Naive thymus-derived CD8-positive, alpha-beta T cell (primary cell): ENCODE measurements at regions not wholly inside any gene's neighbourhood (a gene's known extent, or its start where the extent isn't known, plus 50 kb on each side); places are given as distances from the start of the nearest gene placed in this dataset.
A peak's percentile ranks its signal among the peaks of the same experiment; 100 is the strongest.

Source experiments
- ATAC-seq, 2 donors: fragments of 150-1000 bp; cut with Tn5 transposase in 1 of 2; sonication (Bioruptor Pico), chemical (Tn5 transposase) in 1 of 2; 1 replicate in 1 of 2; 2 replicates in 1 of 2; pipeline ENCODE4 v1.10.0; 2021; ENCODE audit warnings: mild to moderate bottlenecking in 2 of 2, moderate library complexity in 2 of 2
- POLR2A ChIA-PET: fragments of 350-600 bp; sonication (Branson Sonifier 250); formaldehyde crosslinking; loops from one replicate; lab custom pipeline; 2021; ENCODE audit warnings: antibody characterized with exemption; lab: Charles Lee
- DNase-seq, 10 donors: peaks; one replicate each; pipeline versions ENCODE4 v3.0.0 to v3.0.0-alpha.2; 2020 to 2022
- H3K27ac Mint-ChIP-seq, 10 donors: one replicate each; pipeline ENCODE4 v1.8.0; 2020 to 2022; ENCODE audit warnings: mild to moderate bottlenecking in 10 of 10, mixed read lengths in 10 of 10, moderate library complexity in 4 of 10, inconsistent platforms in 1 of 10
- H3K27me3 Mint-ChIP-seq, 5 donors: one replicate each; pipeline ENCODE4 v1.8.0; 2021 to 2022; ENCODE audit warnings: mixed read lengths in 5 of 5
- H3K36me3 Mint-ChIP-seq, 3 donors: one replicate each; pipeline ENCODE4 v1.8.0; 2020 to 2022; ENCODE audit warnings: mixed read lengths in 3 of 3, mild to moderate bottlenecking in 2 of 3, inconsistent platforms in 1 of 3
- H3K4me1 Mint-ChIP-seq, 4 donors: one replicate each; pipeline ENCODE4 v1.8.0; 2021 to 2022; ENCODE audit warnings: mixed read lengths in 4 of 4
- H3K4me3 Mint-ChIP-seq, 10 donors: one replicate each; pipeline ENCODE4 v1.8.0; 2020 to 2022; ENCODE audit warnings: mild to moderate bottlenecking in 10 of 10, mixed read lengths in 10 of 10, moderate library complexity in 6 of 10, inconsistent platforms in 1 of 10
- H3K9me3 Mint-ChIP-seq, 9 donors: one replicate each; pipeline ENCODE4 v1.8.0; 2020 to 2022; ENCODE audit warnings: mixed read lengths in 9 of 9, mild to moderate bottlenecking in 3 of 9, inconsistent platforms in 1 of 9, moderate library complexity in 1 of 9

DNA sequence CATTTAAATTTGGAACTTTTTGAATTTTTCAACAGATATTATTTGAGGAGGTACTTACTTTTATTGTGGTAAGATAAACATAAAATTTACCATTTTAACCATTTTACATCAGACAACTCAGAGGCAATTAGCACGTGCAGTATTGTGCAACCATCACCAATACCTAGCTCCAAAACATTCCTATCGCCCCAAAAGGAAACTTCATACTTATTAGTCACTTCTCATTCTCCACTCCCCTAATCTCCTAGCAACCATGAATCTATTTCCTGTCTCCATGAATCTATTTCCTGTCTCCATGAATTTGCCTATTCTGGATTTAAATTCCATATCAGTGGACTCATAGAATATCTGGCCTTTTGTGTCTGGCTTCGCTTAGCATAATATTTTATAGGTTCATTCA lies 69.9 kb upstream of the FAM136A start:
- no peak for DNase-seq
- ATAC-seq: no peak
- Mint-ChIP-seq H3K4me3 (no peak overlapping the region), H3K4me1 (no peaks in the 10 kb centered on the region), H3K27ac (no peak overlapping the region), H3K36me3 (peaks cover 0 to 8% (median 3%) of the 10 kb centered on the region in 3 donors), H3K9me3 (peaks cover 0 to 16% (median 4%) of the 10 kb centered on the region in 9 donors), H3K27me3 (peaks cover 0 to 2% (median 0%) of the 10 kb centered on the region in 5 donors)
- POLR2A ChIA-PET: no interaction called here

DNA sequence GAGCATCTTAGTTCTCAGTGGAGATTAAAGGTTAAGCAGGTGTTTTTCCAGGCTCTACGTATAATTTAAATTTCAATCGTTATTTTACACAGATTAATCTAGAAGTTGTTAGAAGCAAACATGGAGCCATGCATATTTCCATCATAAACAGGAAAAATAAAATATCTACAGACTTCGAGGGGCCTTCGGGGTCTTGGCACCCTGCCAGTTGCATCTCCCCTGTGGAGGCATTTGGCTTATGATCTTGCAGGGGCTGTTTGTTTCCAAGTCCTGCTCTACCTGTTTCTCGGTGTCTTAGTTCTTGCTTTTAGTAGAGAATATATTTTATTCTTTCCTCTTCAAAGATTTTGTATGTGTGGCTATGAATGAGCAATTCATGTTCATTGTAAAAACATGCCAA lies 67.2 kb upstream of the FAM136A start:
- DNase-seq: no peak
- Mint-ChIP-seq H3K4me1 (no peaks in the 10 kb centered on the region), H3K36me3 (peaks cover 0 to 8% (median 3%) of the 10 kb centered on the region in 3 donors), H3K27ac (no peak overlapping the region), H3K4me3 (no peak overlapping the region), H3K27me3 (no peaks in the 10 kb centered on the region), H3K9me3 (peaks cover 0 to 16% (median 4%) of the 10 kb centered on the region in 9 donors)
- POLR2A ChIA-PET: no interaction called here
- ATAC-seq: no peak

DNA sequence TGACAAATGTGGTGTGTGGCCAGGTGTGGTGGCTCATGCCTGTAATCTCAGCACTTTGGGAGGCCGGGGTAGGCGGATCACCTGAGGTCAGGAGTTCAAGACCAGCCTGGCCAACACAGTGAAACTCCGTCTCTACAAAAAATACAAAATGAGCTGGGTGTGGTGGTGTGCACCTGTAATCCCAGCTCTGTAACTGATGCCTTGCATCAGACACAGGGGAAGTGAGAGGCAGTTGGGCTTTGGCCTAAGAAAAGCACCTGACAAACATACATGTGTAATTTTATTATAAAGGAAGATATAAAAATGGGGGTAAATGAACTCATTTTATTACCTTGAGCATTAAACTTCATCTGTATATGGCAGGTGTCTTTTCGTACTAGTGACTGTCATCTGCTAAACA lies 66.7 kb upstream of the FAM136A start:
- Mint-ChIP-seq H3K9me3 (peaks cover 0 to 16% (median 4%) of the 10 kb centered on the region in 9 donors), H3K4me3 (no peak overlapping the region), H3K27ac (no peak overlapping the region), H3K36me3 (peaks cover 0 to 8% (median 3%) of the 10 kb centered on the region in 3 donors), H3K27me3 (peaks cover 0 to under 1% (median 0%) of the 10 kb centered on the region in 5 donors), H3K4me1 (no peaks in the 10 kb centered on the region)
- DNase-seq: no peak
- POLR2A ChIA-PET: no interaction called here
- ATAC-seq: no peak

DNA sequence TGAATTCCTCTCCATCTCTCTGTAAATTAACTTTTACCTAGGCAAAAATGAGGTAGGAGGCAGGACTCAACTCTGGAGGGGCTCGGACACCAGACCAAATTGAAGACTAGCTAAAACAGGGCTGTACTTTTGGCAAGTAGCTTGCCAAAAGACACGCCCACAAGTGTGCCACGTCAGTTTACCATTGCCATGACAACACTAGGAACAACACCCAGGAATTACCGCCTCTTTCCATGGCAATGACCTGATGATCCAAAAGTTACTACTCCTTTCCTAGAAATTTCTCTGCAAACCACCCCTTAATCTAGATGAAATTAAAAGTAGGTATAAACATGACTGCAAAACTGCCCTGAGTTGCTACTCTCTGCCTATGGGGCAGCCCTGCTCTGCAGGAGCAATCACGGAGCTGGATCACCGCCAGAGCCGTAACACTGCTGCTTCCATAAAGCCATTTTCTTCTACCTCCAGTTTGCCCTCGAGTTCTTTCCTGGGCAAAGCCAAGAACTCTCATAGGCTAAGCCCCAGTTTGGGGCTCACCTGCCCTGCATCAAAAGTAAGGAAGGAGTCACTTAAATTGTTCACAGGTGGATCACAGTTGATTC lies 66.0 kb upstream of the FAM136A start:
- peaks cover 0 to 5% (median under 1%) of the 10 kb centered on the region in 3 donors for H3K36me3 Mint-ChIP-seq
- no peak for DNase-seq
- H3K4me1 Mint-ChIP-seq: no peaks in the 10 kb centered on the region
- H3K4me3 Mint-ChIP-seq: no peak overlapping the region
- POLR2A ChIA-PET: no interaction called here
- H3K27me3 Mint-ChIP-seq: peaks cover 0 to 3% (median 0%) of the 10 kb centered on the region in 5 donors
- no peak for ATAC-seq
- H3K27ac Mint-ChIP-seq: peak overlapping the region in 1 of 10 donors; percentile 20
- peaks cover 0 to 12% (median 4%) of the 10 kb centered on the region in 9 donors for H3K9me3 Mint-ChIP-seq

DNA sequence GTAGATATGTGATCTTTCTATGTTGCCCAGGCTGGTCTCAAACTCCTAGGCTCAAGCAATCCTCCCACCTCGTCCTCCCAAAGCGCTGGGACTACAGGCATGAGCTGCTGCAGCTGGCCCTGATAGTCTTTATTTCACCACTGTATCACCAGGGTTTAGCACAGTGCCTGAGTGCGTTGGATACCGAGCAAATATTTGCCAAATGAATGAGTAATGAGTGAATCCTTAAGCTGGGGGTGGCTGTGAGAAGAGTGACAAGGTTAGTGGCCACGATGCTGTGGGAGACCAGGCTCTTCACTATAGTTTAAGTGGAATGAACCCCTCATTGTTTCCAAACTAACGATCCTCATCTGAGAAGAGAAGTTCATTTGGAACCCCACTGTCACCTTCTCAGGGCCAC lies 60.8 kb upstream of the FAM136A start:
- no peak overlapping the region for H3K27ac Mint-ChIP-seq
- POLR2A ChIA-PET: interaction anchor here (0.6 kb wide), 1 partner anchor 172 kb away, joined by 3 read pairs; the partner anchor contains the start of gene C2orf42
- peaks cover 0 to 4% (median 1%) of the 10 kb centered on the region in 4 donors for H3K4me1 Mint-ChIP-seq
- ATAC-seq (no peak), DNase-seq (no peak)
- peaks cover 0 to 7% (median 3%) of the 10 kb centered on the region in 5 donors for H3K27me3 Mint-ChIP-seq
- H3K36me3 Mint-ChIP-seq: no peaks in the 10 kb centered on the region
- H3K9me3 Mint-ChIP-seq: no peaks in the 10 kb centered on the region
- no peak overlapping the region for H3K4me3 Mint-ChIP-seq

DNA sequence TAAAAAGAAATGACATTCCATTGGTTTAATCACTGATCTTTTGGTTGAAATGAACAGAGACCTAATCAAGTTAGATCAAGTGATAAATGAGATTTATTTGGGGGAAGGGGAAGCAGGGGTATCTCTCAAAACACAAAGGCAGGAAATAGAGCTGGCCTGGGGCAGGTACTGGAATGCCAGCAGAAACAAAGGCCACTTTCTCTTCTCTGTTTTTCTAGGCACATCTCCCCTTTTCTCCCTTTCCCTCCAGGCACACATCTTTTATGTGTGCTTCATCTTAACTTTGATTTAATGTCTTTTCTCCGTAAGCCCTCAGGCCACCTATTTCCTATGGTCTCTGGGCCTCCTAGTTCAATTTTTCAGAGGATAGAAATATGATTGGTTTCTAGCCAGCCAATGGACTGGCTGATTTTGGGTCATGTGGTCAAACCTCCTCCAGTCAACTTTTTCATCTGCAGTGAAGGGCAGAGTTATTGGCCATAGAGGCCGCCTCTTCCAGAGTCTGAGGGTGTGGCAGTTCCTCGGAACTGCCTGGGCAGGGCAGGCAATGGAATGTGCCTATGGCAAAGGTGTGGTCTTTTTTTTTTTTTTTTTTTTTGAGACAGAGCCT lies 58.9 kb upstream of the FAM136A start:
- POLR2A ChIA-PET: no interaction called here
- no peaks in the 10 kb centered on the region for H3K9me3 Mint-ChIP-seq
- H3K36me3 Mint-ChIP-seq: no peaks in the 10 kb centered on the region
- ATAC-seq (no peak), DNase-seq (no peak)
- H3K27me3 Mint-ChIP-seq: peaks cover 0 to 7% (median 5%) of the 10 kb centered on the region in 5 donors
- no peak overlapping the region for H3K4me3 Mint-ChIP-seq
- H3K27ac Mint-ChIP-seq: no peak overlapping the region
- H3K4me1 Mint-ChIP-seq: peaks cover 0 to 6% (median 1%) of the 10 kb centered on the region in 4 donors

DNA sequence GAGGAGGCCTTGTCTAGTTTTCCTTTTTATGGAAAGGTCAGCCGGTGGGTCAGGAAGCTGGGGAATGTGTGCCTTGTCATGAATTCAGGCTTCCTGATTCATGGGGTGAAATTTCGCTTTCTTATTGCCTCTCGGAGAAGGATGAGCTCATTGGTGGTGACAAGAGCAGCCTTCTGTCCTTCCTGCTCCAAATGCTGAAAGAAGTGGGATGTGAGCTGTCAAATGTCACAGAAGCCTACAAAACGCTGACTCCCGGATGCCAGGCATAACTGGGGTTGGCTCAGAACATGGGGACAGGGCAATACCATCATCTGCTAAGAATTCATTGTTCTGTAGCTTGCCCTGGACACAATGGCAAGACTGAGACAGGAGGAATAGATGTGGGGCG lies 55.8 kb upstream of the FAM136A start:
- no peak for ATAC-seq
- peaks cover 0 to 11% (median 4%) of the 10 kb centered on the region in 5 donors for H3K27me3 Mint-ChIP-seq
- H3K36me3 Mint-ChIP-seq: no peaks in the 10 kb centered on the region
- POLR2A ChIA-PET: no interaction called here
- DNase-seq: no peak
- peaks cover 0 to 6% (median 1%) of the 10 kb centered on the region in 4 donors for H3K4me1 Mint-ChIP-seq
- peak overlapping the region in 1 of 10 donors; percentile 26 for H3K4me3 Mint-ChIP-seq
- no peaks in the 10 kb centered on the region for H3K9me3 Mint-ChIP-seq
- peak overlapping the region in 1 of 10 donors; percentile 53 for H3K27ac Mint-ChIP-seq

DNA sequence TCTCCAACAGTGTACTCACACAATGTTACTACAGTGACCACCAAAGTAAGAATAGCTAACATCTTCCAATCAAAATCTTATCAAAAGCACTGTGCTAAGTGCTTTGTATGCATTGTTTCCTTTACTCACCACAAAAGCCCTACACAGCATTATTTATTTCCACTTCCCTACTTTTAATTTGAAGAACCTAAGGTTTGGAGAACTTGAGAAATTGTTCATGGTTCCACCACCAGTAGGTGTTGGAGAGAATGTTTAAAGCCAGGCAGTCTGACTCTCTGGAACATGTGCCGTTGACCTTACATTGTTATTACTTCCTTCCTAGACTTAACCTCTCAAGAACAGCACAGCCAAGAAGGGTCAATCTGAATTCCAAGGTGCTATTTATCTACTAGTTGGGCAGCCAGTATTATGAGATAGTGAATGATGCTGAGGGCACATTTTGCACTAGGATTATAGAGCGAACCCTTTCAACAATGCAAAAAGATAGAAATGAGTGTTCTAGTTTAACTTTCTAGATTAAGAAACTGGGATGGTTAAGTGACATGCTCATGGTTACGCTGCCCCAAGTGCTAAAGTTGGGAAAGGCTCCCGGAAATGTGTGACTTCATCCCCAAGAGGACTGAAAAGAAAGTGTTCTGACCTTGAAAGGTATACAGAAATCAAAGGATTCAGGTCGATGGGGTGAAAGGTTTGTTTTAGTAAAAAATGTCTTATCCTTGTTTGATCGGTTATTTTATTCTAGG lies 55.2 kb upstream of the FAM136A start:
- Mint-ChIP-seq H3K9me3 (no peaks in the 10 kb centered on the region), H3K36me3 (no peaks in the 10 kb centered on the region), H3K4me3 (no peak overlapping the region), H3K27me3 (peaks cover 0 to 15% (median 4%) of the 10 kb centered on the region in 5 donors), H3K27ac (peak overlapping the region in 1 of 10 donors; percentile 53), H3K4me1 (peaks cover 0 to 6% (median 1%) of the 10 kb centered on the region in 4 donors)
- DNase-seq: no peak
- no peak for ATAC-seq
- POLR2A ChIA-PET: no interaction called here

DNA sequence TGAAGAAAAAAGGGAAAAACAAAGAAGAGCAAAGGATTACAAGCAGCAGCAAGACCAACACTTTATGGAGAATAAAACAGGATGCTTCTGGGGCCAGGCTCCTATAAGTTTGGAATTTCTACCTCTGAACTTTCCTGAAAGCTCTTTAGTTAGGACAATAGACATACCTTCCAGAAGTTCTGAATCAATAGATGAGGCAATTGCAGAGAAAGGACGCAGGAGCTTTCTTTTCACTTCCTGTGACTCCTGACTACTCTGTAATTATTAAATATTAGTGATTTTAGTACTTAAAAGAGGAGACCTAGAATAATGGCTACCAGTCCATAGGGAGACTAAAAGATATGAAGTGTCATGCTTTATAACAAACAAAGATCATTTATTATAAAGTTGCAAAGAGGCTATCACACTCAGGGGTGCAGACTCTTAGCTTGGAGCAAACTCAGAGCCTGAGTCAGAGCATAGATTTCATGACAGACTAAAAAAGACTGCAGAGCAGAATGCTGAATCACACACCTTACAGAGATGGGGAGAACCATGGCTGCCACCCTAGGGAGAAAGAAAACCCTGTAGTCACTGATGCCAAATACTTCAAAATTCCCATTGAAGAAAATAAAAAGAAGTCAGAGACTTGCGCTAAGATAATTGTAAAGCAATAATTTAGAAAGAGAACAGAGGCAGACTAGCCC lies 52.5 kb upstream of the FAM136A start:
- no peak overlapping the region for H3K27ac Mint-ChIP-seq
- H3K9me3 Mint-ChIP-seq: no peaks in the 10 kb centered on the region
- POLR2A ChIA-PET: no interaction called here
- H3K36me3 Mint-ChIP-seq: no peaks in the 10 kb centered on the region
- no peak for DNase-seq
- peaks cover 3 to 28% (median 6%) of the 10 kb centered on the region in 5 donors for H3K27me3 Mint-ChIP-seq
- peaks cover 0 to 6% (median 1%) of the 10 kb centered on the region in 4 donors for H3K4me1 Mint-ChIP-seq
- no peak overlapping the region for H3K4me3 Mint-ChIP-seq
- ATAC-seq: no peak
